H7 (cell line): ENCODE measurements at regions not wholly inside any gene's neighbourhood (a gene's known extent, or its start where the extent isn't known, plus 50 kb on each side); places are given as distances from the start of the nearest gene placed in this dataset.
A peak's percentile ranks its signal among the peaks of the same experiment; 100 is the strongest.

Experiments
- DNase-seq: peaks from one replicate; pipeline ENCODE4 v3.0.0; 2012
- H3K27me3 ChIP-seq: 2 replicates; pipeline ENCODE4 v1.6.0; 2011; ENCODE audit warnings: mild to moderate bottlenecking, low read length; ENCODE audit not compliant: control insufficient read depth, insufficient read depth
- H3K36me3 ChIP-seq: replicated peaks from 2 replicates; pipeline ENCODE4 v1.5.1; 2011; ENCODE audit warnings: low read length; ENCODE audit not compliant: control insufficient read depth, insufficient read depth
- H3K4me3 ChIP-seq: 2 replicates; pipeline ENCODE4 v1.5.1; 2011; ENCODE audit warnings: low read depth, mild to moderate bottlenecking, control low read depth, low read length, moderate library complexity; ENCODE audit not compliant: insufficient read depth

- no peak for DNase-seq
- H3K4me3 ChIP-seq: no peak overlapping the region
These were observed 51.5 kb upstream of the GRM3 start for GRCh38 chr7:86592185-86592584.

GRCh38 chr7:86574006-86574405 lies 69.7 kb upstream of the GRM3 start:
- no peak overlapping the region for H3K4me3 ChIP-seq
- no peak for DNase-seq

More at GRCh38 chr7:86592185-86592584, 51.5 kb upstream of the GRM3 start:
- no peaks in the 10 kb centered on the region for H3K27me3 ChIP-seq
- H3K36me3 ChIP-seq: no peaks in the 10 kb centered on the region

GRCh38 chr7:86558680-86559501 lies 84.8 kb upstream of the GRM3 start:
- H3K36me3 ChIP-seq: no peaks in the 10 kb centered on the region
- H3K4me3 ChIP-seq: no peak overlapping the region
- H3K27me3 ChIP-seq: no peaks in the 10 kb centered on the region
- DNase-seq: no peak

More at GRCh38 chr7:86574006-86574405, 69.7 kb upstream of the GRM3 start:
- Histone ChIP-seq H3K36me3 (no peaks in the 10 kb centered on the region), H3K27me3 (no peaks in the 10 kb centered on the region)

GRCh38 chr7:86534641-86535040 lies 109.1 kb upstream of the GRM3 start:
- Histone ChIP-seq H3K4me3 (no peak overlapping the region), H3K36me3 (no peaks in the 10 kb centered on the region), H3K27me3 (no peaks in the 10 kb centered on the region)
- no peak for DNase-seq

- Histone ChIP-seq H3K36me3 (no peaks in the 10 kb centered on the region), H3K27me3 (no peaks in the 10 kb centered on the region), H3K4me3 (no peak overlapping the region)
- no peak for DNase-seq
These were observed 139.5 kb upstream of the GRM3 start for GRCh38 chr7:86504229-86504628.

GRCh38 chr7:86499986-86500385 lies 143.7 kb upstream of the GRM3 start:
- H3K27me3 ChIP-seq: no peaks in the 10 kb centered on the region
- no peak overlapping the region for H3K4me3 ChIP-seq
- H3K36me3 ChIP-seq: no peaks in the 10 kb centered on the region
- no peak for DNase-seq

- H3K36me3 ChIP-seq: no peaks in the 10 kb centered on the region
- DNase-seq: no peak
- no peak overlapping the region for H3K4me3 ChIP-seq
- H3K27me3 ChIP-seq: no peaks in the 10 kb centered on the region
These were observed 157.9 kb upstream of the GRM3 start for GRCh38 chr7:86485827-86486226.

- Histone ChIP-seq H3K4me3 (no peak overlapping the region), H3K36me3 (no peaks in the 10 kb centered on the region), H3K27me3 (no peaks in the 10 kb centered on the region)
- no peak for DNase-seq
These were observed 164.6 kb upstream of the GRM3 start for GRCh38 chr7:86479144-86479543.

GRCh38 chr7:86477343-86477935 lies 166.3 kb upstream of the GRM3 start:
- no peak overlapping the region for H3K4me3 ChIP-seq
- no peak for DNase-seq
- no peaks in the 10 kb centered on the region for H3K27me3 ChIP-seq
- no peaks in the 10 kb centered on the region for H3K36me3 ChIP-seq

GRCh38 chr7:86470763-86471162 lies 172.9 kb upstream of the GRM3 start:
- no peak overlapping the region for H3K4me3 ChIP-seq
- no peaks in the 10 kb centered on the region for H3K36me3 ChIP-seq
- H3K27me3 ChIP-seq: no peaks in the 10 kb centered on the region
- no peak for DNase-seq

- Histone ChIP-seq H3K4me3 (no peak overlapping the region), H3K36me3 (no peaks in the 10 kb centered on the region), H3K27me3 (no peaks in the 10 kb centered on the region)
- DNase-seq: peak; percentile 45
These were observed 173.9 kb upstream of the GRM3 start for GRCh38 chr7:86469680-86470295.

- no peak overlapping the region for H3K4me3 ChIP-seq
- DNase-seq: no peak
- no peaks in the 10 kb centered on the region for H3K36me3 ChIP-seq
- no peaks in the 10 kb centered on the region for H3K27me3 ChIP-seq
These were observed 189.0 kb upstream of the GRM3 start for GRCh38 chr7:86454753-86455152.

- no peak for DNase-seq
- H3K27me3 ChIP-seq: no peaks in the 10 kb centered on the region
- H3K36me3 ChIP-seq: no peaks in the 10 kb centered on the region
- H3K4me3 ChIP-seq: no peak overlapping the region
These were observed 190.3 kb upstream of the GRM3 start for GRCh38 chr7:86453454-86453853.

- Histone ChIP-seq H3K4me3 (no peak overlapping the region), H3K36me3 (no peaks in the 10 kb centered on the region), H3K27me3 (no peaks in the 10 kb centered on the region)
- DNase-seq: no peak
These were observed 194.9 kb upstream of the GRM3 start for GRCh38 chr7:86448856-86449255.

- Histone ChIP-seq H3K36me3 (no peaks in the 10 kb centered on the region), H3K4me3 (no peak overlapping the region)
- no peak for DNase-seq
These were observed 198.4 kb upstream of the GRM3 start for GRCh38 chr7:86445285-86445684.

More at GRCh38 chr7:86445285-86445684, 198.4 kb upstream of the GRM3 start:
- H3K27me3 ChIP-seq: no peaks in the 10 kb centered on the region
